Effector memory CD8-positive, alpha-beta T cell (primary cell): ENCODE measurements at regions not wholly inside any gene's neighbourhood (a gene's known extent, or its start where the extent isn't known, plus 50 kb on each side); places are given as distances from the start of the nearest gene placed in this dataset.

Experiments
- ATAC-seq: fragments of 150-1000 bp; cut with Tn5 transposase; replicated peaks from 2 replicates; pipeline ENCODE4 v1.10.0; 2021; ENCODE audit warnings: mild to moderate bottlenecking, moderate library complexity
- DNase-seq, 3 experiments: peaks; one replicate each; pipeline ENCODE4 v3.0.0; 2021
- H3K27ac Mint-ChIP-seq, 2 donors: one replicate each; pipeline ENCODE4 v1.8.0; 2022; ENCODE audit warnings: mild to moderate bottlenecking in 2 of 2, mixed read lengths in 2 of 2, moderate library complexity in 2 of 2
- H3K27me3 Mint-ChIP-seq, 2 donors: one replicate each; pipeline ENCODE4 v1.8.0; 2022; ENCODE audit warnings: mixed read lengths in 2 of 2
- H3K36me3 Mint-ChIP-seq: one replicate; pipeline ENCODE4 v1.8.0; 2022; ENCODE audit warnings: mild to moderate bottlenecking, moderate library complexity, mixed read lengths; ENCODE audit not compliant: insufficient read depth
- H3K4me1 Mint-ChIP-seq, 2 donors: one replicate each; pipeline ENCODE4 v1.8.0; 2022; ENCODE audit warnings: low read depth in 2 of 2, mixed read lengths in 2 of 2
- H3K4me3 Mint-ChIP-seq, 2 donors: one replicate each; pipeline ENCODE4 v1.8.0; 2022; ENCODE audit warnings: mild to moderate bottlenecking in 2 of 2, mixed read lengths in 2 of 2, moderate library complexity in 2 of 2
- H3K9me3 Mint-ChIP-seq, 2 donors: one replicate each; pipeline ENCODE4 v1.8.0; 2022; ENCODE audit warnings: mixed read lengths in 2 of 2

DNA sequence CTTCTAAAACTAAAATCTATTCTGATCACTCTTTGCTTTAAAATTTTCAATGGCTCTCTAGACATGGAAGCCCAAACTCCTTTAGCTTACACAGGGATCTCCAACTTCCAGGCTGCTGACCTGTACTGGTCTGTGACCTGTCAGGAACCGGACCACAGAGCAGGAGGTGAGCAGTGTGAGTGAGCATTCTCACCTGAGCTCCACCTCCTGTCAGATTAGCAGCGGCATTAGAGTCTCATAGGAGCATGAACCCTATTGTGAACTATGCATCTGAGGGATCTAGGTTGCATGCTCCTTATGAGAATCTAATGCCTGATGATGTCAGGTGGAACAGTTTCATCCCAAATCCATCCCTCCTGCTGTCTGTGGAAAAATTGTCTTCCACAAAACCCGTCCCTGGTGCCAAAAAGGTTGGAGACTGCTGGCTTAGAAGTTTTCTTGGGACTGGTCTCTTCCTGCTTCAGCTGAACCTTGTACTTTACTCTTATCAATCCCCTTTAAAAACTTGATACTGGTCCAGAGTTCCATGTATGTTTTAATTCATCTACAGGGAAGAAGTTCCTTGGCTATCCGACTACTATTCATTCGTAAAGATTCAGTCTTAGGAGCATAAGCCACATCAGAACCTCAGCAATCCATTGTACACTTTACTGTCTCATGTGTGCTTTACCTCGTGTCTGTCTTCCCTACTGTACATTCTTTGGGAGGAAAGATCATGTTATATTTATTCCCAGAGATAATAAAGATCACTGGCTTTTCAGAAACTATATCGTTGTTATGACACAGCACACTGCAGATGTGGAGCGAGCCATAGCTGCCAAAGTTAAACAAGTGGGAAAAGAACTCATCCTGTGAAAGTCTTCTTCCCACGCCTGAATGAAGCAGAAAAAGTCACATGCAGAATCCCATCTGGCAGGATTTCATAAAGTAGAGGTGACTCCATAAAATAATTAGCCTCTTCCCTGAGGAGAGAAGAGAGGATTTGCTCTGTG lies 183.8 kb downstream of the LRATD1 start:
- Mint-ChIP-seq H3K9me3 (peaks cover 5 to 25% of the 10 kb centered on the region in 2 donors), H3K4me1 (no peaks in the 10 kb centered on the region), H3K27ac (no peak overlapping the region), H3K36me3 (peaks cover 3% of the 10 kb centered on the region), H3K27me3 (peaks cover 0 to 7% of the 10 kb centered on the region in 2 donors), H3K4me3 (no peak overlapping the region)
- ATAC-seq (no peak), DNase-seq (no peak)

GRCh38 chr2:14817848-14818247 lies 185.3 kb downstream of the LRATD1 start:
- DNase-seq (no peak), ATAC-seq (no peak)
- H3K4me3 Mint-ChIP-seq = no peak overlapping the region
- no peaks in the 10 kb centered on the region for H3K4me1 Mint-ChIP-seq
- peaks cover 0 to 7% of the 10 kb centered on the region in 2 donors for H3K27me3 Mint-ChIP-seq
- H3K27ac Mint-ChIP-seq = no peak overlapping the region
- H3K36me3 Mint-ChIP-seq = peaks cover 3% of the 10 kb centered on the region
- peaks cover 6 to 28% of the 10 kb centered on the region in 2 donors for H3K9me3 Mint-ChIP-seq

- no peaks in the 10 kb centered on the region for H3K36me3 Mint-ChIP-seq
- H3K4me1 Mint-ChIP-seq = no peaks in the 10 kb centered on the region
- H3K9me3 Mint-ChIP-seq = peaks cover 1 to 6% of the 10 kb centered on the region in 2 donors
- DNase-seq (no peak), ATAC-seq (no peak)
- H3K4me3 Mint-ChIP-seq = no peak overlapping the region
- no peaks in the 10 kb centered on the region for H3K27me3 Mint-ChIP-seq
- H3K27ac Mint-ChIP-seq = no peak overlapping the region
Observed at GRCh38 chr2:14826518-14826917, 194.0 kb downstream of the LRATD1 start.

DNA sequence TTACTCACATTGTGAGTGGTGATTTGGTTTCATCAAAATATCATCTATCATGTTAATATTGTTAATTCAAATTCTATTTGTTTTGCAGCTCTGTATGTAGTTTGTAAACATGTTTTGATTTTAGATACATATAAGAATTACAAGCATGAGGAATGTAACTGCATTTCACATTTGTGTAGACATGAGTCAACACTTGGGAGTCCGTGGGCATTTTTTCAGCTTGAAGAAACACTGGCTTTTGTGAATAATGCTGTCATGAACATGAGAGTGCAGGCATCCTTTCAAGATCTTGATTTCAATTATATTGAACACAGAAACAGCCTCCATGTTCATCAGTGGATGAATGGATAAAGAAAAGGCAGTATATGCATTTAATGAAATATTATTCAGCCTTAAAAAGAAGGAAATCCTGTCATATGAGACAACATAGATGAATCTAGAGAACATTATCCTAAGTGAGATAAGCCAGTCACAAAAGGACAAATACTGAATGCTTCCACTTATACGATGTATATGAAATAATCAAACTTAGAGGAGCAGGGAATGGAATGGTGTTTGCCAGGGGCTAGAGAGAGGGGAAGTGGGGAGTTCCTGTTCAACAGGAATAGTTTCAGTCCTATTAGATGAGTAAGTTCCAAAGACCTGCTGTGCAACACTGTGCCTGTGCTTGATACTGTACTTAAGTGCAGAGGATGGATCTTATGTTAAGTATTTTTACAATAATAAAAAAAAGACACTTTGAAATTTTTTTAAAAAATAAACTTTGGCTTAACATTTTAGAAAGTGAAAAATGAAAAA lies 194.9 kb downstream of the LRATD1 start:
- Mint-ChIP-seq H3K27me3 (no peaks in the 10 kb centered on the region), H3K4me1 (no peaks in the 10 kb centered on the region), H3K27ac (no peak overlapping the region), H3K4me3 (no peak overlapping the region), H3K9me3 (peaks cover 1 to 5% of the 10 kb centered on the region in 2 donors), H3K36me3 (no peaks in the 10 kb centered on the region)
- DNase-seq (no peak), ATAC-seq (no peak)

DNA sequence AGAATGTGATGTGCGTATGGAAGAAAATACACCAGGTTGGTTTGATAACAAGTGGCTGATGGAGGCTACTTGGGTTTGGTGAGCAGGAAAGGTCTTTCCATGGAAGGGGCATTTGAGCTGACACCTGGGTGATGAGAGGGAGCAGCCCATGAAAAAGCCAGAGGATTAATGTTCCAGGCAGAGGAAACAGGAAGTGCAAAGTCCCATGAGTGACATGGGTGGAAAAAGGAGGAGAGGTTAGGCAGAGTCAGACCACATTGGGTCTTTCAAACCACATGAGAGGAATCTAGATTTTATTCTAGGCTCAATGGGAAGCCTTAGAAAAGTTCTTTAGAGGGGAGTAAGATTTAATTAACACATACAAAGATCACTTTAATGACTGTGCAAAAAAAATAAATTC lies 195.7 kb downstream of the LRATD1 start:
- DNase-seq (no peak), ATAC-seq (no peak)
- Mint-ChIP-seq H3K27me3 (no peaks in the 10 kb centered on the region), H3K27ac (no peak overlapping the region), H3K4me1 (no peaks in the 10 kb centered on the region), H3K36me3 (no peaks in the 10 kb centered on the region), H3K4me3 (no peak overlapping the region), H3K9me3 (peaks cover 1 to 5% of the 10 kb centered on the region in 2 donors)

GRCh38 chr2:14828968-14829367 lies 196.5 kb downstream of the LRATD1 start:
- H3K36me3 Mint-ChIP-seq = no peaks in the 10 kb centered on the region
- no peak overlapping the region for H3K27ac Mint-ChIP-seq
- H3K4me3 Mint-ChIP-seq = no peak overlapping the region
- no peak for ATAC-seq
- H3K4me1 Mint-ChIP-seq = no peaks in the 10 kb centered on the region
- DNase-seq = no peak
- peaks cover 1 to 5% of the 10 kb centered on the region in 2 donors for H3K9me3 Mint-ChIP-seq
- no peaks in the 10 kb centered on the region for H3K27me3 Mint-ChIP-seq

DNA sequence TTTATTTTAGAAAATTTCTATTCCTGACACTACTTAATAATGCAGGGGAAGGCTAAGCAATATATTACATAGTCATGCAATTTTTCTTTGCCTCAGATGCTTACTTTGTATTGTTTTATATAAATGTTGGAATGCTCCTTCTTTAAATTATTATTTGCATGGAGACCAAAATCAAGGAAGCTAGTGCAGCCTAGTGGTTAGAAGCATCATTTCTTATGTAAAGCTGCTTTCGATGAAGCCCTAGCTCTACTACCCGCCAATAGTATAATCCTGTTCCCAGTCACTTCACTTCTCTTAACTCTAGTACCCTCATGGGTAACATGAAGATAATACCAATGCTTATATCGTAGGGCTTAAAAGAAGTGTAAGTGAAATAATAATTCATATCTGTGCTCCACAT lies 198.9 kb downstream of the LRATD1 start:
- ATAC-seq = no peak
- DNase-seq = no peak
- Mint-ChIP-seq H3K27ac (no peak overlapping the region), H3K4me3 (no peak overlapping the region), H3K36me3 (no peaks in the 10 kb centered on the region), H3K27me3 (no peaks in the 10 kb centered on the region), H3K9me3 (peaks cover 0 to 1% of the 10 kb centered on the region in 2 donors), H3K4me1 (no peaks in the 10 kb centered on the region)

- peaks cover 6 to 7% of the 10 kb centered on the region in 2 donors for H3K9me3 Mint-ChIP-seq
- DNase-seq (no peak), ATAC-seq (no peak)
- H3K4me3 Mint-ChIP-seq = no peak overlapping the region
- H3K27me3 Mint-ChIP-seq = no peaks in the 10 kb centered on the region
- H3K27ac Mint-ChIP-seq = no peak overlapping the region
- H3K4me1 Mint-ChIP-seq = no peaks in the 10 kb centered on the region
- H3K36me3 Mint-ChIP-seq = no peaks in the 10 kb centered on the region
Observed at GRCh38 chr2:14843507-14844204, 211.1 kb downstream of the LRATD1 start.

GRCh38 chr2:14855751-14856150 lies 223.2 kb downstream of the LRATD1 start:
- no peak for ATAC-seq
- Mint-ChIP-seq H3K4me1 (no peaks in the 10 kb centered on the region), H3K4me3 (no peak overlapping the region), H3K9me3 (peaks cover 10 to 17% of the 10 kb centered on the region in 2 donors), H3K36me3 (no peaks in the 10 kb centered on the region), H3K27me3 (no peaks in the 10 kb centered on the region), H3K27ac (no peak overlapping the region)
- DNase-seq = no peak

DNA sequence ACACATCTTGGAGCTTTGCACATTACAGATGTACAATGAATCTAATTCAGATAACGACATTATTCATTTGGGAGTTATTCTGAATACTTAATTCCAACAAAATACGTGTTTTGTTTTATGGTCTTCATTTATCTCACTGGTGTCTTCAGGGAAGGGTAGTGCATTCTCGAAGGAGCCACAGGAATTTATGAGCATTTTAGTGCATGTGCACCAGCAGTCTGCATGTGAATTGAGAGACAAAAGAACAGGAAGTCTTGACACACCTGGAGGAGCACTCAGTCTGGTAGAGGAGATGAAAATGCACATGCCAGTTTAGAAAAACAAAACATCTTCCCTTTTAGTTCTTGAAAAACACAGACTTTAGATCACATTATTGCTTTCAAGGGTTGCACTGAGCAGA lies 228.7 kb downstream of the LRATD1 start:
- DNase-seq = no peak
- Mint-ChIP-seq H3K36me3 (no peaks in the 10 kb centered on the region), H3K4me3 (no peak overlapping the region), H3K27ac (no peak overlapping the region), H3K9me3 (peaks cover 9 to 17% of the 10 kb centered on the region in 2 donors), H3K27me3 (no peaks in the 10 kb centered on the region), H3K4me1 (no peaks in the 10 kb centered on the region)
- no peak for ATAC-seq

DNA sequence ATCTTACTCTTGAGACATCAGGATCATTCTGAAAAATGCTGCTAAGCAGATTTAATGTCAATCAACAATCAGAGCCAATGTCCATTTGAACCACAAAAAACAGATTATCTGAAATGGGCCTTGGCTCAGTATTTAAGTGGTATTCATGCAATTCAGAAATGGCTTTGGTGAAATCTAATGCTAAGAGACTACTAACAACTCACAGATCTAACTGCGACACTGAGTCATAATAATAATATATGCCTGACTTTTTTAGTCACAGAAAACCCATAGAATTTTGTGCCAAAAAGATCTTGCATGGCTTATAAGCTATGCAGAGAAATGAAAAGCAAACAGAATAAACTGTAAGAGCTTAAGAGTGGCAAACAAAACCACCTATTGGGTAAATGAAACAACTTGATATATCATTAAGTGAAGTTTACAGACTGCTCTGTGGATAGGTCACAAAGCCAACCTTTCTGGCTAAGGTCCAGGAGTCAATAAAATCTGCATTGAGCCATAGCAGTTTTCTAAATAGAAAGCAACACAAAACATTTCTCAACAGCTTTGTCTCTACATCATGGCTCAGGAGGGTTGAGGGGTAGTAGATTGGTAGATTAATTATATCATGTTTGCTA lies 234.3 kb downstream of the LRATD1 start:
- ATAC-seq (no peak), DNase-seq (no peak)
- H3K27me3 Mint-ChIP-seq = peaks cover 0 to 10% of the 10 kb centered on the region in 2 donors
- H3K4me3 Mint-ChIP-seq = no peak overlapping the region
- no peaks in the 10 kb centered on the region for H3K4me1 Mint-ChIP-seq
- H3K27ac Mint-ChIP-seq = no peak overlapping the region
- H3K9me3 Mint-ChIP-seq = peaks cover 3 to 14% of the 10 kb centered on the region in 2 donors
- no peaks in the 10 kb centered on the region for H3K36me3 Mint-ChIP-seq

GRCh38 chr2:14867853-14868252 lies 235.3 kb downstream of the LRATD1 start:
- Mint-ChIP-seq H3K4me3 (no peak overlapping the region), H3K27ac (no peak overlapping the region)

More at GRCh38 chr2:14867853-14868252, 235.3 kb downstream of the LRATD1 start:
- Mint-ChIP-seq H3K36me3 (no peaks in the 10 kb centered on the region), H3K9me3 (peaks cover 3 to 14% of the 10 kb centered on the region in 2 donors), H3K4me1 (no peaks in the 10 kb centered on the region), H3K27me3 (peaks cover 0 to 10% of the 10 kb centered on the region in 2 donors)
- DNase-seq (no peak), ATAC-seq (no peak)
